Uterus (tissue), 3 donors: ENCODE measurements at regions not wholly inside any gene's neighbourhood (a gene's known extent, or its start where the extent isn't known, plus 50 kb on each side); places are given as distances from the start of the nearest gene placed in this dataset.

Experiments used
- DNase-seq, 2 donors: peaks; one replicate each; pipeline ENCODE4 v3.0.0-alpha.2; 2019 to 2020
- H3K27ac ChIP-seq, 2 donors: fragments of 200-600 bp; sonication (generic); 1 replicate in 1 of 2; 2 replicates in 1 of 2; pipeline ENCODE4 v1.5.1; 2016 to 2018
- H3K27me3 ChIP-seq, 2 donors: fragments of 200-600 bp; sonication (generic); one replicate each; pipeline ENCODE4 v1.5.1; 2018 to 2019; ENCODE audit warnings: control low read depth in 1 of 2
- H3K36me3 ChIP-seq, 2 donors: fragments of 200-600 bp; sonication (generic); one replicate each; pipeline ENCODE4 v1.5.1; 2019; ENCODE audit warnings: control low read depth in 1 of 2
- H3K4me1 ChIP-seq, 2 donors: fragments of 200-600 bp; sonication (generic); one replicate each; pipeline ENCODE4 v1.5.1; 2018 to 2019; ENCODE audit warnings: control low read depth in 1 of 2
- H3K4me3 ChIP-seq, 2 donors: fragments of 200-600 bp; sonication (generic); 1 replicate in 1 of 2; 2 replicates in 1 of 2; pipeline ENCODE4 v1.5.1; 2018 to 2019; ENCODE audit warnings: mild to moderate bottlenecking in 1 of 2
- H3K9me3 ChIP-seq, 2 donors: fragments of 200-600 bp; sonication (generic); one replicate each; pipeline ENCODE4 v1.5.1; 2019; ENCODE audit warnings: control low read depth in 1 of 2
- POLR2A ChIP-seq, 2 donors: fragments of 450-650 bp; IDR thresholded peaks; one replicate each; pipeline ENCODE4 v1.6.1; 2016; ENCODE audit warnings: antibody characterized with exemption in 2 of 2, mild to moderate bottlenecking in 1 of 2, moderate library complexity in 1 of 2
- intact Hi-C: fragments of 100-400 bp; cut with DNase I; formaldehyde crosslinking; loops from one replicate; pipeline ENCODE4 v1.15.1; 2023; ENCODE audit warnings: low total_unique reads
- TF ChIP-seq, protein P1 (sequence below), 4 experiments: fragments of 200-600 bp in 2 of 4; fragments of 450-650 bp in 2 of 4; sonication (generic) in 2 of 4; IDR thresholded peaks; one replicate each; pipeline ENCODE4 v1.5.1; 2016 to 2019; ENCODE audit warnings: antibody characterized with exemption in 4 of 4, mild to moderate bottlenecking in 2 of 4, moderate library complexity in 1 of 4
- donor health status: DM: yes; HTN: yes; CAD: no.

DNA sequence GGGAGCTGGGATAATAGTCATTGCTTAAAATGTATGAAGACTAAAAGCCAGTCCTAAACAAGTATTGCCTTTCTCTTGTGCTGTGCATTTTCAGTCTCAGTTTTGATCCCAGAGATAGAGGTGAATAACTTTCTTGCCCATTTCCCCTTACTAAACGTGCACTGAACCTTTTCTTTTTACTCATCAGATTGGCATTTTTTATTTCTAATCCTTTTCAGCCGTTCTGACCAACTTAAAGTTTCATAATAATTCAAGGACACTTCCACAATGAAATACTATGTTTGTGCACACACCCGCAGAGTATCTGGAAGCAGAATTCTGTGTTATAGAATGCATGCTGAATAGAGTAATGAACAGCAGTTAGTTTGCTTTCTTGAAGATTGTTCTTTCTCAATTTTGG lies 343.6 kb downstream of the LRRC70 start:
- Histone ChIP-seq H3K4me1 (no peaks in the 10 kb centered on the region), H3K27ac (no peak overlapping the region), H3K9me3 (no peaks in the 10 kb centered on the region), H3K27me3 (no peaks in the 10 kb centered on the region), H3K4me3 (no peak overlapping the region), H3K36me3 (no peaks in the 10 kb centered on the region)
- intact Hi-C loops = no loop called here
- TF ChIP-seq, protein P1, sequence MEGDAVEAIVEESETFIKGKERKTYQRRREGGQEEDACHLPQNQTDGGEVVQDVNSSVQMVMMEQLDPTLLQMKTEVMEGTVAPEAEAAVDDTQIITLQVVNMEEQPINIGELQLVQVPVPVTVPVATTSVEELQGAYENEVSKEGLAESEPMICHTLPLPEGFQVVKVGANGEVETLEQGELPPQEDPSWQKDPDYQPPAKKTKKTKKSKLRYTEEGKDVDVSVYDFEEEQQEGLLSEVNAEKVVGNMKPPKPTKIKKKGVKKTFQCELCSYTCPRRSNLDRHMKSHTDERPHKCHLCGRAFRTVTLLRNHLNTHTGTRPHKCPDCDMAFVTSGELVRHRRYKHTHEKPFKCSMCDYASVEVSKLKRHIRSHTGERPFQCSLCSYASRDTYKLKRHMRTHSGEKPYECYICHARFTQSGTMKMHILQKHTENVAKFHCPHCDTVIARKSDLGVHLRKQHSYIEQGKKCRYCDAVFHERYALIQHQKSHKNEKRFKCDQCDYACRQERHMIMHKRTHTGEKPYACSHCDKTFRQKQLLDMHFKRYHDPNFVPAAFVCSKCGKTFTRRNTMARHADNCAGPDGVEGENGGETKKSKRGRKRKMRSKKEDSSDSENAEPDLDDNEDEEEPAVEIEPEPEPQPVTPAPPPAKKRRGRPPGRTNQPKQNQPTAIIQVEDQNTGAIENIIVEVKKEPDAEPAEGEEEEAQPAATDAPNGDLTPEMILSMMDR (IDR thresholded peaks at IDR 0.05) = no peak
- TF ChIP-seq POLR2A (IDR thresholded peaks at IDR 0.05) = no peak
- DNase-seq = no peak

DNA sequence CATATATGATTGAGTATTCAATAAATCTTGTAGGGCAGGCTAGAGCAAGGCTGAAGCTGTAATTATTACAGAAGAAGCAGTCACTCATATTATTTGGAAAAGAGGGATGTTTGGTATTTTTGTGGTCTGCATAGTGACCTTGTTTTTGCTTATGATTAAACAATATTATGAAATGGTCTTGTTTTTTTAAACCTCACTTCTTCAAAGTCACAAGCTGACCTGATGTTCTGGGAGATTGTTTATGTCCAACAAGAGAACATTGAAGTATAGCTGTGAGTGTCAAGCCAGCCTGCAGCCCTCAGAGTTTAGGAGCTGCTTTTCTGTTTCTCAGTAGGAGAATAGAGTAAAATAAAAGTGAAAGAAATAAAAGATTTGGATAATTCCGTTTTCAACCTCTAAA lies 342.2 kb downstream of the LRRC70 start:
- DNase-seq = no peak
- Histone ChIP-seq H3K36me3 (no peaks in the 10 kb centered on the region), H3K4me1 (no peaks in the 10 kb centered on the region), H3K27me3 (no peaks in the 10 kb centered on the region), H3K9me3 (no peaks in the 10 kb centered on the region), H3K4me3 (no peak overlapping the region), H3K27ac (no peak overlapping the region)
- intact Hi-C loops = no loop called here
- TF ChIP-seq, protein P1 (IDR thresholded peaks at IDR 0.05) = no peak
- no peak for TF ChIP-seq POLR2A (IDR thresholded peaks at IDR 0.05)

DNA sequence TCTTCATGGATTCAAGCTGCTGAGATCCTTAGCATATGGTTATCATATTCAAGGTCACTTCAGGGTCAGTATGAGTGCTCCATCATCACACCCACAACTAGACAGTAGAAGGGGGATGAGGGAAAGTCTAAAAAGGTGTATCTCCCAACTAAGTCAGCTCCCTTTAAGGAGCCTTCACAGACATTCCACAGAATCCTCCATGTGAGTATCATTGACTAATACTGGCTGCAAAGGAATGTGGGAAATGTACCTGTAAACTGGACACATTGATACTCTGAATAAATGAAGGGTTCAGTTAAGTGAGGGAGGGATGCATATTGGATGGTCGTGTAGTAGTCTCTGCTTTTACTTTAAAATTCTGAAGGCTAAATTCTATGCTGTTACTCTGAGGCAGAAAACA lies 330.7 kb downstream of the LRRC70 start:
- TF ChIP-seq, protein P1 (IDR thresholded peaks at IDR 0.05) = no peak
- TF ChIP-seq POLR2A (IDR thresholded peaks at IDR 0.05) = no peak
- Histone ChIP-seq H3K9me3 (no peaks in the 10 kb centered on the region), H3K4me1 (no peaks in the 10 kb centered on the region), H3K27me3 (no peaks in the 10 kb centered on the region), H3K4me3 (no peak overlapping the region), H3K27ac (no peak overlapping the region), H3K36me3 (no peaks in the 10 kb centered on the region)
- no peak for DNase-seq
- intact Hi-C loops = no loop called here

DNA sequence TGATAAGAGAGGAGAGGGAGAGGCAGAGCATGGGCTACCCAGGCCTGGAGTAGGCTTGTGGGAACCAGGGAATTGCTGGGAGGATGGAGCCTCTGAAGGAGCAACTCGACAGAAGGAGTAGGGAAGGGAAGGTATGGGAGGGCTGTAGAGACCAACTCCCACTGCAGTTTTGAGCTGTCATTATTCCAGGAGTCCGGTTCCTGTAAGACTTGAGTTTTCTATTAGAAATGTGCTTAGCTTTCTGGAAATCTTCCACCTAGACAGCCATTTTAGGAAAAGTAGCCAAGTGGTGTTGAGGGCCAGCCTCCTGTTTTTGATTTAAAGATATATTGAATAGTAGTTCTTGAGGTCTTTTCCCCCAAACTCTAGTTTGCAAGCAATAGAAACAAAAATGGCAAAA lies 323.5 kb downstream of the LRRC70 start:
- Histone ChIP-seq H3K27me3 (no peaks in the 10 kb centered on the region), H3K36me3 (no peaks in the 10 kb centered on the region), H3K4me1 (no peaks in the 10 kb centered on the region), H3K4me3 (no peak overlapping the region), H3K9me3 (no peaks in the 10 kb centered on the region), H3K27ac (no peak overlapping the region)
- TF ChIP-seq, protein P1 (IDR thresholded peaks at IDR 0.05) = no peak
- TF ChIP-seq POLR2A (IDR thresholded peaks at IDR 0.05) = no peak
- intact Hi-C loops = no loop called here
- DNase-seq = no peak

DNA sequence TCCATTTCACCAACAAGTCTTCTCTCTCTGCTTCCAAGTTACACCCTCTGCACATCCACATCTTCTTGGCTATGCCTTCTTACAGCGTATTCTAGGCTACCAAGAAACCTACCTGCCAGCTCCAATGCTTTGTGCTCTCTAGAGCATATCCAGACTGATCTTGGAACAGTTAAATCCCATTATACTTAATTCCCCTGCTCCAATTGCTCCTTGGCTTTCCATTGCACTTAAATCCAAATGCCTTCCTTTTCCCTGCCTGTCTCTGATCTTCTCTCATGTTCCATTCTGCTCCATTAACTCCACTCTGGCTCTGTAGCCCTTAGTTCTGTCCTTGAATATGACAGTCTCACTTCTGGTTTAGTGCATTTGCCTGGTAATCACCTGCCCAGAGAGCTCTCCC lies 322.4 kb downstream of the LRRC70 start:
- intact Hi-C loops = no loop called here
- no peaks in the 10 kb centered on the region for H3K9me3 ChIP-seq
- H3K4me1 ChIP-seq = no peaks in the 10 kb centered on the region
- no peaks in the 10 kb centered on the region for H3K36me3 ChIP-seq
- DNase-seq = no peak
- no peak overlapping the region for H3K27ac ChIP-seq
- H3K4me3 ChIP-seq = no peak overlapping the region
- no peak for TF ChIP-seq POLR2A (IDR thresholded peaks at IDR 0.05)
- TF ChIP-seq, protein P1 (IDR thresholded peaks at IDR 0.05) = no peak
- H3K27me3 ChIP-seq = no peaks in the 10 kb centered on the region
